ENCODE measurements at regions not wholly inside any gene's neighbourhood (a gene's known extent, or its start where the extent isn't known, plus 50 kb on each side); places are given as distances from the start of the nearest gene placed in this dataset.

GRCh38 chr2:62432407-62432806 is 73.6 kb downstream of the TMEM17 start:
- ChIA-PET CTCF (interaction anchor here (1.8 kb wide), 1 partner anchor 25 kb away, joined by 4 read pairs; no protein-coding TSS in a partner anchor), POLR2A (no interaction called here)
- TF ChIP-seq CTCF (IDR thresholded peaks at IDR 0.05), result no peak
- no peak overlapping the region for H3K27ac Mint-ChIP-seq
- H3K27me3 Mint-ChIP-seq, result no peaks in the 10 kb centered on the region
- no peaks in the 10 kb centered on the region for H3K36me3 Mint-ChIP-seq (ENCODE audit: low read depth)
- ATAC-seq (no peak), DNase-seq (no peak)
- intact Hi-C loops (cut with micrococcal nuclease), result no loop called here
- no peaks in the 10 kb centered on the region for H3K9me3 Mint-ChIP-seq
- no peaks in the 10 kb centered on the region for H3K4me1 Mint-ChIP-seq (ENCODE audit: low read depth)
- no peak overlapping the region for H3K4me3 Mint-ChIP-seq

GRCh38 chr2:62431512-62431911 is 74.5 kb downstream of the TMEM17 start:
- H3K27me3 Mint-ChIP-seq, result no peaks in the 10 kb centered on the region
- no peaks in the 10 kb centered on the region for H3K4me1 Mint-ChIP-seq (ENCODE audit: low read depth)
- intact Hi-C loops (cut with micrococcal nuclease), result no loop called here
- POLR2A ChIA-PET, result no interaction called here
- no peaks in the 10 kb centered on the region for H3K9me3 Mint-ChIP-seq
- no peak overlapping the region for H3K27ac Mint-ChIP-seq
- no peak for DNase-seq
- H3K36me3 Mint-ChIP-seq (ENCODE audit: low read depth), result no peaks in the 10 kb centered on the region
- no peak overlapping the region for H3K4me3 Mint-ChIP-seq
- CTCF ChIA-PET, result interaction anchor here (1.8 kb wide), 1 partner anchor 26 kb away, joined by 4 read pairs; no protein-coding TSS in a partner anchor
- no peak for ATAC-seq
- no peak for TF ChIP-seq CTCF (IDR thresholded peaks at IDR 0.05)

GRCh38 chr2:62430146-62430545 is 75.8 kb downstream of the TMEM17 start:
- intact Hi-C loops (cut with micrococcal nuclease), result no loop called here
- H3K27ac Mint-ChIP-seq, result no peak overlapping the region
- ATAC-seq (no peak), DNase-seq (no peak)
- CTCF ChIA-PET, result no interaction called here
- H3K4me1 Mint-ChIP-seq (ENCODE audit: low read depth), result no peaks in the 10 kb centered on the region
- no peaks in the 10 kb centered on the region for H3K27me3 Mint-ChIP-seq
- H3K9me3 Mint-ChIP-seq, result no peaks in the 10 kb centered on the region
- TF ChIP-seq CTCF (IDR thresholded peaks at IDR 0.05), result no peak
- no peaks in the 10 kb centered on the region for H3K36me3 Mint-ChIP-seq (ENCODE audit: low read depth)
- POLR2A ChIA-PET, result no interaction called here
- no peak overlapping the region for H3K4me3 Mint-ChIP-seq

- intact Hi-C loops (cut with micrococcal nuclease), result no loop called here
- H3K9me3 Mint-ChIP-seq, result no peaks in the 10 kb centered on the region
- ATAC-seq, result no peak
- H3K27me3 Mint-ChIP-seq, result no peaks in the 10 kb centered on the region
- ChIA-PET CTCF (interaction anchor here (1.2 kb wide), 1 partner anchor 14 kb away, joined by 3 read pairs; no protein-coding TSS in a partner anchor), POLR2A (interaction anchor here (0.6 kb wide), 1 partner anchor 428 kb away, joined by 3 read pairs; no protein-coding TSS in a partner anchor)
- H3K4me1 Mint-ChIP-seq (ENCODE audit: low read depth), result no peaks in the 10 kb centered on the region
- no peaks in the 10 kb centered on the region for H3K36me3 Mint-ChIP-seq (ENCODE audit: low read depth)
- H3K4me3 Mint-ChIP-seq, result no peak overlapping the region
- TF ChIP-seq CTCF (IDR thresholded peaks at IDR 0.05), result no peak
- H3K27ac Mint-ChIP-seq, result no peak overlapping the region
- DNase-seq, result no peak
These were observed 78.8 kb downstream of the TMEM17 start for GRCh38 chr2:62427146-62427545.

- intact Hi-C loops (cut with micrococcal nuclease), result no loop called here
- POLR2A ChIA-PET, result no interaction called here
- Mint-ChIP-seq H3K36me3 (ENCODE audit: low read depth) (no peaks in the 10 kb centered on the region), H3K27ac (no peak overlapping the region), H3K4me1 (ENCODE audit: low read depth) (no peaks in the 10 kb centered on the region), H3K27me3 (no peaks in the 10 kb centered on the region), H3K4me3 (no peak overlapping the region), H3K9me3 (no peaks in the 10 kb centered on the region)
- no peak for DNase-seq
- no peak for ATAC-seq
- CTCF ChIA-PET, result no interaction called here
- no peak for TF ChIP-seq CTCF (IDR thresholded peaks at IDR 0.05)
These were observed 79.7 kb downstream of the TMEM17 start for GRCh38 chr2:62426154-62426912.
